GM18498 (cell line): ENCODE measurements at regions not wholly inside any gene's neighbourhood (a gene's known extent, or its start where the extent isn't known, plus 50 kb on each side); places are given as distances from the start of the nearest gene placed in this dataset.
"Not testable (repeated sequence)": the region's sequence is repeated elsewhere in the genome, so short reads cannot be mapped to it uniquely, and the experiment has no call there.

Experiments used
- ATAC-seq: cut with Tn5 transposase; IDR thresholded peaks from one replicate; pipeline ENCODE4 v1.9.1; 2021; ENCODE audit warnings: mild to moderate bottlenecking, moderate library complexity; ENCODE audit not compliant: unreplicated experiment

GRCh38 chr2:7420530-7420929 lies 503.3 kb downstream of the RNF144A start:
- ATAC-seq: no peak

- ATAC-seq: no peak
Measured at GRCh38 chr2:7424481-7424880, 507.3 kb downstream of the RNF144A start.

GRCh38 chr2:7427293-7428060 lies 510.3 kb downstream of the RNF144A start:
- no peak for ATAC-seq

GRCh38 chr2:7428454-7429204 lies 511.4 kb downstream of the RNF144A start:
- no peak for ATAC-seq

- no peak for ATAC-seq
Measured at GRCh38 chr2:7429733-7430132, 512.5 kb downstream of the RNF144A start.

GRCh38 chr2:7430421-7430868 lies 513.2 kb downstream of the RNF144A start:
- ATAC-seq: peak; percentile 10

- ATAC-seq: peak; percentile 60
Measured at GRCh38 chr2:7430869-7431641, 513.8 kb downstream of the RNF144A start.

GRCh38 chr2:7432436-7432835 lies 515.2 kb downstream of the RNF144A start:
- no peak for ATAC-seq

- no peak for ATAC-seq
Measured at GRCh38 chr2:7436096-7436906, 519.1 kb downstream of the RNF144A start.

GRCh38 chr2:7437141-7437540 lies 519.9 kb downstream of the RNF144A start:
- no peak for ATAC-seq

- no peak for ATAC-seq
Measured at GRCh38 chr2:7437716-7438632, 520.8 kb downstream of the RNF144A start.

- ATAC-seq: no peak
Measured at GRCh38 chr2:7438855-7439254, 521.6 kb downstream of the RNF144A start.

- ATAC-seq: no peak
Measured at GRCh38 chr2:7440977-7441376, 523.8 kb downstream of the RNF144A start.

GRCh38 chr2:7441841-7442240 lies 524.6 kb downstream of the RNF144A start:
- not testable (repeated sequence) for ATAC-seq

GRCh38 chr2:7444626-7445025 lies 527.4 kb downstream of the RNF144A start:
- ATAC-seq: no peak

- ATAC-seq: no peak
Measured at GRCh38 chr2:7448578-7449264, 531.5 kb downstream of the RNF144A start.

- no peak for ATAC-seq
Measured at GRCh38 chr2:7449298-7449697, 532.1 kb downstream of the RNF144A start.

GRCh38 chr2:7450188-7450832 lies 533.1 kb downstream of the RNF144A start:
- no peak for ATAC-seq

GRCh38 chr2:7450833-7451190 lies 533.6 kb downstream of the RNF144A start:
- ATAC-seq: no peak
